HG02763 (cell line): ENCODE measurements at regions not wholly inside any gene's neighbourhood (a gene's known extent, or its start where the extent isn't known, plus 50 kb on each side); places are given as distances from the start of the nearest gene placed in this dataset.

ENCODE experiments used
- ATAC-seq: cut with Tn5 transposase; IDR thresholded peaks from one replicate; pipeline ENCODE4 v1.9.1; 2021; ENCODE audit warnings: mild to moderate bottlenecking, moderate library complexity; ENCODE audit not compliant: unreplicated experiment

DNA sequence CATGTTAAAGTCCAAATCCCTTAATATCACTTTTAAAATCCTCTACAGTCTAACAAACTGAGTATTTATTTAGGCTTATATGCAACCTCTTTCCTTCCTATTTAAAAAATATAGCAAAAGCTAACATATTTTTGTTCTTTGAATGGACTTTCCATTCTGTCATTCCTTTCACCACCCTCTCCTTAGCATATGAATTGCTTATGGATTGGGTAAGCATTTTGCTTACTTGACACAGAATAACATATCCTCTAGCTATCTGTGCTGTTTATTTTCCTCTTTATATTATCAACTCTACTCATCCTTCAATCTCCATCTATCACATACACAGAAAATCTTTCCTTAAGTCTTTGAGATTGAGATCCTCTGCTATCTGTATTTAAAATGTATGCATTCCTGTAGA lies 206.1 kb upstream of the NEIL3 start:
- ATAC-seq: no peak

DNA sequence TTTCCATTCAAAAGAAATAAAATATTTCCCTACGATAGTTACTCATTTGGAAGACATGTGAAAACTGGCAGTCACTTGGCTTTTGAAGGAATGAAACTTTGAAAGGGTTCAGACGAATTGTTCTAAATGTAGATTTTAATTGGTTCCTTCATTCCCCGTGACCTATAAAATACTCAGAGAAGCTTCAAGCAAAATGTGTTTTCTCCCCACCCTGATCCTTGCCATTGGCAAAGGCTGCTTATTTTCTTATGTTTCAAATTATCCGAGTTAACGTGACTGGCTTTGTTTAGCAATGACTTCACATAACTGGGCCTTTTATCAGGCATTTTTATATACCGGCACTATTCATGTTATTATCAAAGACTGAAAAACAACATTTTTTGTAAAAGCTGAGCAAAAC lies 204.1 kb upstream of the NEIL3 start:
- no peak for ATAC-seq

DNA sequence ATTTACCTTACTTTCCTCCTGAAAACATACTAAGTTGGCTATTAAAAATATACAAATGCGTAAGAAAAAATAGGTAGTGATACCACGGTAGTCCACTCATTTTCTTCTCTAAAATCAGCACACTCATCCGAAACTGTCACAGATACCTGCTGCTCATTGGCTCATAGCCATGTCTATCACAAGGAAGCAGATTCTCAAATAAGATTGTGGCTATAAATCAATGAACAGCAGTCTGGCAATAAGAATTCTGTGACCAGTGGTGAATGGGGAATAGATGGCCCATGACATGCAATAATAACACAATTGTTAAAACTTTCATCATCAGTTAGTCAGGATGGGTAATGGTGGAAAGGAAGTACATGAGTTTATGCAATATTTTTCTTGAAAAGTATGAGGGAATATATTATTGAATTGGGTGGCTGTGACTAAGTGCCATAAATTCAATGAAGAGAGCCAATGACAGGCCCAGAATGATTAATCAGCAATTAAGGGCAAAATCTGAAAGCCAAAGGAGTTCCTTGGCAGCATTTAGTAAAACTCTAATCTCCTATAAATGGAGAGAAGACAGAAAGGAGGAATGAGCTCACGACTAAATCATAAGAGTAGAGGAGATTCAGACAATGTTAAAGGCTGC lies 202.3 kb upstream of the NEIL3 start:
- ATAC-seq: no peak

DNA sequence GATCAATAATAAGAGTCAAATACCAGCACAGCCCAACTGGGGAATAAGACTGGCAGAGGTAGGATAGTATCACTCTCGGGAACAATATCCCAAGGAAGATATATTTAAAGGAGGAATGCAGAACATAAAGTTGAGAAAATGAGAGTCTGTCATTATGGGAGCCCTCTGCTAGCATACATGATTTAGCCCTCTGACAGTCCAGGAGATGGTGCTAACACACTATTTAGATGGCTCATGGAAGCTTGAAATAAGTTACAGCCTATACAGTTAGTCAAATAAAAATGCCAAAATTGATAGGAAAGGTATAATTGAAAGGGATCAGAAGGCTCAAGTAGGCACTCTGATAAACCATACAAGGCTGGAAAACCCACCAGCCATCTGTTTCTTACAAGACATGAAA lies 201.0 kb upstream of the NEIL3 start:
- ATAC-seq: no peak

DNA sequence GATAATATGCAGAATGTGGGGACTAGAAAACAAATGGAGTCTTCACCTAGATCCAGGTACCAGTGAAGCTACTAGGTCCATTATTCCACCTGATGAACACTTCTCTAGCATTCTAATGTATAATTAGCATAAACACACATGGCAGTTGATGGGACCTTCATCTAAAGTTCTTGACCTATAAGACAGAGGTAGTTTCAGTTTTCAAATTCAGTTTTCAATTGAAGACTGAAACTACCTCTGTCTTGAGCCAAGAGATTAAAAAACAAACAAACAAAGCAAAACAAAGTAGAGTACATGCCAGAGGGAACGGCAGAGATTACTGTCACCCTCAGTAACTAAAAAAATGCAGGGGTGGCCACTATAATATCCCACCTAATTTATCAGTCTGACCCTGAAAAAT lies 199.9 kb upstream of the NEIL3 start:
- ATAC-seq: no peak

DNA sequence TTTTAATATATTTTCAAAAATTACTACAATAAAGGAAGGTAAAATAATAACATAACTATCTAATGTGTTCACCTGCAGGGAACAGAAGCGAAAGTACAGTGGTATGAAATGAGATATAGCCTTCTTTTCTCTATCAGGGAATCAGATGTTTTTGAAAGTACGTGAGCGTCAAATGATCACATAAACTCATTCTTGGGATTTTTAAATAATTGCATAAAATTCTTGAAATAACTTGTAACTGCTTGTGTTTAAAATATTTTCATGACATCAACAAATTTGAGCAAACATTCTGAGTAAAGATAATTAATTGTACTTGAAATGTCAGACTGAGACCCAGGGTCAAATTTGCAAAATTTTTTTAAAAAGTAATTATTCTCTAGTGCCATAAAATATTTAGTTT lies 193.5 kb upstream of the NEIL3 start:
- ATAC-seq: no peak

DNA sequence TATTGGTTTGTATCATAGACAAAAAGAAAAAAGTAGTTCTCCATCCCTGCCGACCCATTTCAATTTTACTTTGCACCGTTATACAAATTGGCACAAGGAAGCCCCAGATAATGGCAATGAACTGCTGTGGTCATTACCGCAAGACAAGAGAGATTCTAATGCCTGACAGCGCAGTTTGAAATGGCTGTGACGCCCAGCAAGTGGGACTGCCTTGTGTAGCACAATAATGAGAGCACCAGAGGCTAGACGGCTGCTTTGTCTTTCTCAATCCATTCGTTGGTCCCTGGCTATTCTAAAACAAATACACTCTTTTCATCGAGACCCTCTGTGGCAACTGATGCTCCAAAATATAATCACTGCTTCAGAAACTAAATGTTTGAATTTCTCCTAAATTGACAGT lies 192.4 kb upstream of the NEIL3 start:
- no peak for ATAC-seq

DNA sequence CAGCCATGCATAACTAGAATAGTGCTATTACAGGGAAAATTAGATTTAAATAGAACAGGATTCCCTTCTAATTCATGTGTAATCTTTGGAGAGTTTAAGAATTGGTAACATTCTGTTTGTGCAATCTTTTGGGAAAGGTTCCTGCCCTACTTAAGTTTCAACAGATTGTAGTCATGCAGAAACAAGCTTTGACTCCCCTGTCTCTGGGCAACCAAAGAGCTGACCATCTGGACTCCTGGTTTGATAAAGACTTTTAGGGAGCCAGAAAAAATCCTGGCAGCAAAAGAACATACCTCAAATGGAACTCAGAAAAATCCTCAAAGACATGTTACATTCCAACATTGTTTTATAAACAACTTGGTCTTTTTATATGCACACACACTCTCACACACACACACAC lies 191.1 kb upstream of the NEIL3 start:
- ATAC-seq: no peak

DNA sequence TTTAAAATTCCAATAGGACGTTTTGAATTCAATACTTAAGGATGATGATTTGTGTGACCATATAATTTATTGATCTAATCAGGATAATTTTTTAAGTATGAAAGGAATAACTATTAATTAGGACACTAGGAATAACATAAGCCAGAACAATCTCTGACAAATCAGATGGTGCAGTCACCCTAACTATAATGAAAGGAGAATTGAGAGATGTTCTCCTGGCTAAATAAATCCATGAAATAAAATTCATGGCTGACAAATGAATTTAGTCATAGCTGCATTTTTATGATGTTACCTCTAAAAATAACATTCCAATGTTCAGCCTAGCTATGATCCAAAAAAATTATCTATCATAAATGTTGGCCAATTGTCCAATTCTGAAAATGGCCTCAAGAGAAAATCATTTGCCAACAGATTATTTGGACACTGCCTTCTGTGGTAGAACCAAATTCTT lies 190.6 kb upstream of the NEIL3 start:
- no peak for ATAC-seq

DNA sequence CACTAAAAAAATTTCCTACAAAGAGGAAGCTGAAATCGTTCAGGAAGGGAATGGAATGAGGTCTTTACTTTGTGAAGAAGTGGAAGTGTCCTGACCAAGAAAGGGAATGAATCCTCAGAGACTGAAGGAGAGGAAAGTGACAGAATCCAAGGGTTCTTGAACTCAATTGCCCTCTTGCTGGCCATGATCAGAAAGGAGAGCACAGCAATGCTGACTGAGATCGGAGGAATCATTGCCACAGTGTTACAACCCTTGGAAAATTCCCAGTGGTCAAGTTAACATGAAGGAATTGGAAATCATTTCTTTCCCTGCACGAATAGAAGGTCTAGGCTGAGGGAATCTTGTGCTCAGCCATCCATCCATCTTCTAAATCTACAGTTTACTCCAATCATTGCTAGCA lies 190.0 kb upstream of the NEIL3 start:
- ATAC-seq: no peak

DNA sequence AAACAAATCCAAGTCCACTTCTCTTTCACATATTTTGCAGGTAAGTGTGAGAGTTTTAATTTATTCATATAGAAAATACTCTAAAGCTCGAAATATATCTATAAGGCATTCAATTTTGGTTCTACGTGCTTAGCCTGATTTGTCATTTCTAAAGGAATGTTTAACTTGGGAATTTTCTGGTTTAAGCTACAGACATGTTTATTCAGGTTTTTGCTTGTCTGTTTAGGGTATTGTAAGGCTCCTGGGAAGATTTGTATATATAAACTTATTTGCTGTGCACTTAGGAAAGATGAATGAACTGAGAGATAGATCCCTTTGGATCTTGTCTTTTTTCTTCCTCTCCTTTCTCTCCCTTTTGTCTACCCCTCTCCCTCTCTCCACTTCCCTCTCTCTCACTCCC lies 185.9 kb upstream of the NEIL3 start:
- ATAC-seq: no peak

DNA sequence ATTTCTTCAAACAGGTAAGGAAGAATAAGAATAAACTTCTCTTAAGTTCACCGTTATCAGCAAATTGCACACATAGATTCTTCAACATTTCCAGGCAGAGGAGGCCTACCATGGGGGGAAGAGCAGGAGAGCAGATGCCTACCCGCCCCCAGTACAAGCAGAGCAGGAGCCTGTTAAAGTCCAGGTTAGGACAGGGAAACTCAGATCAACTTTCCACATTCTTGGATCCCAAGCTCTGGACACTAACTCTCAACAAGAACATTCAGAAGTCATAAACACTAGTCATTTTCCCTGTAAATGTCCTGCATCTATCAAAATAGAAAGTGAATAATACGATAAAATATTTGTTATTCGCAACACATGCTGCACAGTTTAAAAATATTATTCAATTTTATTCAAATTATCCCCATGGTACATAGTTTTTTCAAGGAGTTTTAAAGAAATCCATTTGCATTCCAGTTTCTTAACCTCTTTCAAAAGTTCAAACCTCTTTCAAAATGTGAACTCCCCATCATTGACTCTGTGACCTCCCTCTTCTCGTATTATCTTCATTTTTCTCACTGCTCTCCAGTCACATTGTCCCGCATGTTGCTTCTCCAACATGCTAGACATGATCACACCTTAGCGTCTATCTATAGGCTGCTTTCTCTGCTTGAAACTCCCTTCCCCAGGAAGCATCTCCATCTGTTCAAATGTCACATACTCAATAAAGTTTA lies 185.2 kb upstream of the NEIL3 start:
- ATAC-seq: no peak

DNA sequence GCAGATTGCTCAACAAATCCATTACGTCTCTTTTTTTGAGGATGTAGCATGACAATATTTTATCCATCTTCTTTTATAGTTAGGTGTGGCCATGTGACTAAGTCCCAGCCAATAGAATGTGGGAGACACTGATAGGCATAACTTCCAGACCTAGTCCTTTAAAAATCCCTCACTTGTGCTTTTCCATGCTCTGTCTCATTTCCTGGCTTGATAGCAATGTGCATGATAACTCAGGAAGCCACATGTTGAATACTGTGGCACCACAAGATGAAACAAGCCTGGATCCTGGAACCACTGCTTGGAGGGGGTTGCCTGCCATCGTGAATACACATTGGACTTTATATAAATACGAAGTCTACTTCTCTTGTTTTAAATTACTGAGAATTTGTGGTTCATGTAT lies 184.0 kb upstream of the NEIL3 start:
- no peak for ATAC-seq

DNA sequence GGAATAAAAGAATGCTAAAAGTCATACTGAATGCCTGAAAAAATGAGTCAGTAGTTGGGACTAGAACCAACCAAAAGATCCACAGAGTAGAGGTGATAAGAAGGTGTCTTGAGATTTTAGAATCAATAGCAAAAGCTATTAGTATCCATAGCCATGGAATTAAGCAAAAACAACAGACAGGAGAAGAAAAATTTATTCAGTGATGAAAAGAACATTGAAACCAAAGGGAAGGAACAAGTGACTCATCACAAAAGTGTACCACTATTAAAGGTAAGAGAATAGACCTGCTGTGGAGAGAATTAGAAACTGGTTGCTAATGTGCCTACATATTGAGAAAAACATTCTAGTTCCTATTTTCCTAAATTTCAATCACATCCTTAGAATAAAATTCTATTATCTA lies 182.0 kb upstream of the NEIL3 start:
- no peak for ATAC-seq

DNA sequence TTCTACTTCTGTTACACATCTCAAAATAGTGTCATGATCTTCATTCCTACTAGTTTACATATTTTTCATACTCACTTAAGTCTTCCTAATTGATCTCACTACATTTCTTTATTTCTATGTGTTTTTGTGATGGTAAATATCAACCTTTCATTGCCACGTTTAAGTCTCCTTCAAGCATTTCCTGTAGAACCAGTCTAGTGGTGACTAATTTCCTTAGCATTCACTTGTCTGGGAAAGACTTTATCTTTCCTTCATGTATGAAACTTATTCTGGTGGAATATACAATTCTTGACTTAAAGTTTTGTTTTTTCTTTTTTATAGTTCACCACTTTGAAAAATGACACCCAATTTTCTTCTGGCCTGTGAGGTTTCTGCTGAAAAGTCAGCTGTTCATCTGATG lies 181.4 kb upstream of the NEIL3 start:
- ATAC-seq: no peak

DNA sequence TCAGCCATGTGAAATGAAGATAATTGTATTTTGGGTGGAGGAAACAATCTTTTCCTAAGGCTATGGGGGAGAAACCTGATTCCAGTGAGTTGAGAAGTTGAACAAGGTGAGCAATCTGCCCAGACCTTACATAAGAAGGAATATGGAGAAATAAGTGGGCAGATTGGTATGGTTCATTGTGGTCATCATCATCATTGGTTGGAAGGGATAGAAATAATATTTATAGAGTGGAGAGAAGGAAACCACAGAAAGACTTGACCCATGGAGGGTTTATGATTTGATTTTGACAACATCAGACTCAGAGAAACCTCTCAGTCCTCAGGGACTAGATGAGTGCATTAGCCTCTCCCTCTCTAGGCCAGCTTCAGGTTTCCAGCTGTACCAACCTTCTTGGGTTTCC lies 177.9 kb upstream of the NEIL3 start:
- no peak for ATAC-seq

DNA sequence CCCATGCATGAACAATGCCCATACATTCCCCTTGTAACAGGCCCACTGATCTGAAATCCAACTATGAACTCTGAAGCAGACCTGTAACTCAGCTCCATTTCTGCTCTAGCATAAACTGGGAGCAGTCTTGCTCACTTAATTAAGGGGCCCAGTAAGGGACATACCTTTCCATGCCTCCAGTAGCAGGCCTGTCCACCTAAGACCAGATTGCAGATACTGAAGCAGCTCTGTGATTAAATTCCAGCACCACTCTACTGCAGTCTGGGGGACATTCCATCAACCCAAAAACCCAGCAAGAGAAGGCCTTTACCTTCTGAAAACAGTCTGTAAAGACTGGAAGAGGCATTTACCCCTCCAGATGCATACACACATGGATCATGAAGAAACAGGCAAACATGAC lies 162.0 kb upstream of the NEIL3 start:
- ATAC-seq: no peak

DNA sequence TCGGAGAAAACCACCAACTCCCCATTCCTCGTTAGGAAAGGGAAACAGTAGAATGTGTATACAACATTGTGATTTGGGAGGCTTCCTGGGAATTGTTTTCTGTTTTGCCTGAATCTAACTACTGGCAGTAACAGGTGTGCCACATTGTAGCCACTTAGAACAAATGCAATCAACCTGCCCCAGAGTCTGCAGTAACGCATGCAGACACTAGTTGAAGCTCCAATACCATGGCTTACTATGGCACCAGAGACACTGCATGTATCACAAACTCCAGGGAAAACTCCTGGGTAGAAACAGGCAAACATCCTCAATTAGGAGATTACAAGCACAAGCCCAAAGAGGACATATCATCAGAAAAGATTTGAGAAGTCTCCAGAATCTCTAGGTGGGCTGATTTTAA lies 154.2 kb upstream of the NEIL3 start:
- no peak for ATAC-seq

DNA sequence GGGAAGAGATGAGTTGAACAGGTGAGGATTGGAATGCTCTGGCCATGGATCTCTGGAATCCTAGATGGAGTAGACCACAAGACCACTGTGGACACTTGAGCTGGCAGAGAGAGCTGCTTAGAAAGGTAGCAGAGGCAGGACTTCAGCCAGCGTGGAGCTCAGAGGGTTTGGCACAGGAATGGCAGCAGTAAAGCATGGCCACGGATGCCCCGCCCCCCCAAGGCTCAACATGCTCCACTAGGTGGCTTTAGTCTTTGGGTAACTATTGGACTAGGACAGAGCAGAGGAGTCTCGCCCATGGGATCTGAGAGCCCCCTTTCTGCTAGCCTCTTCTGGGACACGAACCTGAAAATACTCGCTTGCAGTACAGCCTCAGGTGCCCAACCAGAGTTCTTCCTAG lies 150.1 kb upstream of the NEIL3 start:
- no peak for ATAC-seq

DNA sequence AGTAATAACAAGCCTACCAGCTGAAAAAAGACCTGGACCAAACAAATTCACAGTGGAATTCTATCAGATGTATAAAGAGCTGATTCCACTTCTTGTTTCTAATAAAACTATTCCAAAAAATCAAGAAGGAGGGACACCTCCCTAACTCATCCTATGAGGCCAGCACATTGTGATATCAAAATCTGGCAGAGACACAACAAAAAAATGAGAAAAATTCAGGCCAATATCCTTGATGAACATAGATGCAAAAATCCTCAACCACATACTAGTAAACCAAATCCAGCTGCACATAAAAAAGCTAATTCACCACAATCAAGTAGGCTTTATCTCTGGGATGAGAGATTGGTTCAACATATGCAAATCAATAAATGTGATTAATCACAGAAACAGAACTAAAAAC lies 147.9 kb upstream of the NEIL3 start:
- ATAC-seq: no peak

DNA sequence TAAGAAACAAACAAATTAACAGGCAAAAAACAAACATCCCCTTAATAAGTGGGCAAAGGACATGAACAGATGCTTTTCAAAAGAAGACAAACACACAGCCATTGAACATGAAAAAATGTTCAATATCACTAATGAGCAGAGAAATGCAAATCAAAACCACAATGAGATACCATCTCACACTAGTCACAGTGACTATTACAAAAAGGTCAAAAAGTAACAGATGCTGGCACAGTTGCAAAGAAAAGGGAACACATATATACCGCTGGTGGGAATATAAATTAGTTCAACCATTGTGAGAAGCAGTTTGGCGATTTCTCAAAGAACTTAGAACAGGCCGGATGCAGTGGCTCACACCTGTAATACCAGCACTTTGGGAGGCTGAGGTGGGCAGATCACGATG lies 146.1 kb upstream of the NEIL3 start:
- ATAC-seq: no peak

DNA sequence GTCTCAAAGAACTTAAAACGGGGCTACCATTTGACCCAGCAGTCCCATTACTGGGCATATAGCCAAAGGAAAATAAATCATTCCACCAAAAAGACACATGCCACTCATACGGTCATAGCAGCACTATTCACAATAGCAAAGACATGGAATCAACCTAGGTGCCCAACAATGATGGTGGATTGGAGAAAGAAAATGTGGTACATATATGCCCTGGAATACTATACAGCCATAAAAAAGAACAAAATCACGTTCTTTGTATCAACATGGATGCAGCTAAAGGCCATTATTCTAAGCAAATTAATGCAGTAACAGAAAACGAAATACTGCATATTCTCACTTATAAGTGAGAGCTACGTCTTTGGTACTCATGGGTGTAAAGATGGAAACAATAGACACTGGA lies 138.1 kb upstream of the NEIL3 start:
- no peak for ATAC-seq

DNA sequence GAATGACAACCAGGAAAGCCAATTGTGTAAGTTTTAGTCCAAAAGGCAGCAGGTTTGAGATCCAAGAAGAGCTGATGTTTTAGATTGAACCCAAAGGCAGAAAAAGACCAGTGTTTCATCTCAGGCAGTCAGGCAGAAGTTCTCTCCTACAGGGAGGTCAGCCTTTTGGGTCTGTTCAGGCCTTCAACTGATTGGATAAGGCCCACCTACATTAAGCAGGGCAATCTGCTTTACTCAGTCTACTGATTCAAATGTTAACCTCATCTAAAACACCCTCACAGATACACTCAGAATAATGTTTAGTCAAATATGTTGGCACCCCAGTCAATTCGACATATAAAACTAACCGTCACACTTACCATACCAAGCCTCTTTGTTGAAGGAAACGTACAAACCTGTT lies 134.2 kb upstream of the NEIL3 start:
- no peak for ATAC-seq
